HG03442 (cell line): ENCODE measurements at regions not wholly inside any gene's neighbourhood (a gene's known extent, or its start where the extent isn't known, plus 50 kb on each side); places are given as distances from the start of the nearest gene placed in this dataset.
"Not testable (repeated sequence)": the region's sequence is repeated elsewhere in the genome, so short reads cannot be mapped to it uniquely, and the experiment has no call there.

Experiments
- ATAC-seq: cut with Tn5 transposase; IDR thresholded peaks from one replicate; pipeline ENCODE4 v1.9.1; 2021; ENCODE audit warnings: mild to moderate bottlenecking, moderate library complexity; ENCODE audit not compliant: unreplicated experiment

GRCh38 chr4:149870008-149870407, 54.4 kb upstream of the IQCM start:
- no peak for ATAC-seq

DNA sequence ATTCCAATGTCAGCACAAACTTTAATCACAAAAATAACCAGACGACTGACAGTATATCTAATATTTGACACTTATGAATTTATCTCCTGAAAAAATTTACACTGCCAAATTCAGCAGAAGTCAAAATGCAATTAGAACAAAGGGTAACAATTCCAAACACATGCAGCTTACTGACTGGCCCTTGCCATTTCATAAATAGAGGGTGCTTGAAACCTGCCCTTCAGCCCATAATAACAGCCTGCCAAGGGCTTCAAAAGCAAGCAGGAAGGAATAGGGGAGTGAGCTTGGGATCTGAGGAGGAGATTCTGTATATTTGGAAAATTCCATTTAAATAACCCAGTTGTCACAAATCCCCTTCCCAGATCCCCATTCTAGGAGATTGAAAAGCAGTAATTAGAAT, 66.1 kb upstream of the IQCM start:
- ATAC-seq, result no peak

DNA sequence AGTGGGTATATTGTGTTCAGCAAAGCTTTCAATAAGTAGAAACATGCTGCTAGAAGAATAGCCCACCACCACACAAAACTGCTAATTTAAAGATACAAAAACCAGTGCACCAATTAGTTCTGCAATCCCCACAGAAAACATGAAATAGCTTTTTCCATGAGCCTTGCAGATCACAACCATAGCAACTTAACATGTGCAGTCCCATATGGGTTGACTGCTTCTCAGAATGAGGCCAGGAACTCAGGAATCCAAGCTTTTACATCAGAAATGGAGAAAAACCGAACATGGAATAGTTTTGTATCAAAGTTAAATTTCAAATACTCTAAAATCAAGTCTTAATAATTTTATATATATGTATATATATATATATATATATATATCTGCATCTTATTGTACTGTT, 66.6 kb upstream of the IQCM start:
- no peak for ATAC-seq

DNA sequence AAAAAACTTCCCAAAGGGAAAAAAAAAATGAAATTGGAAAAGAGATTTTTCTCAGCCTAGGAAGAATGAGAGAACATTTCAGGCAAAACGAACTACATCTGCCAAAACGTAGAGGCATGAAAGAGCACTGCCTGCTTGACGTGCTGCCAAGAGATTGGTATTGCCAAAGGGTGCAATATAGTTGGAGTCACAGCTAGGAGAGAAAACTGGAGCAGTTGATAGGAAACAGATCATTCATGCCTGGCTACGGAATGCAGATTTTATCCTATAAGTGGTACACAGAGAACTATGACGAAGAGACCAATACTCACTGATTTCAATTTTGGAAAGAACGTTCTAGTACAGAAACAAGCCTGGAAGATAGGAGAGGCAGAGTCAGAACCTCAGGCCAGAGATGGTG, 68.4 kb upstream of the IQCM start:
- ATAC-seq, result no peak

- ATAC-seq, result no peak
Measured at GRCh38 chr4:149884529-149885181, 69.0 kb upstream of the IQCM start.

DNA sequence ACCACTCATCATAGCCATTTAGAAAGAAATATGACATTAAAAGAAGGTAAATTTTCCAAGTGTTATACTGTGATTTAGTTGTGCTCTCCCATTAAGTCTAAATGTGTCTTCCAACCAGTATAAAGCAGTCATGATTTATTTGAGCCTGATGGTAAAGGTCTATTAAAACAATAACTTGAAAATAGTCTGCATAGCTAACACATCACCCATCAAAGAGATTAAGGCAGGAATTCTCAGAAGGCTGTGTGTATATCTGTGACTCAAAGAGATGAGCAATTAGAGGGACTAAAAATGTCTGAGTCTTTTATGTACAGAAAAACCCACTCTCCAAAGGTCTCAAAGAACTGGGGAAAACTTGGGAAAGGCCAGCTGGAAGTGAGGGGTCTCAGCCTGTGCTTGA, 70.3 kb upstream of the IQCM start:
- ATAC-seq, result no peak

- no peak for ATAC-seq
Measured at GRCh38 chr4:149886786-149887490, 71.3 kb upstream of the IQCM start.

- ATAC-seq, result no peak
Measured at GRCh38 chr4:149889991-149890390, 74.3 kb upstream of the IQCM start.

DNA sequence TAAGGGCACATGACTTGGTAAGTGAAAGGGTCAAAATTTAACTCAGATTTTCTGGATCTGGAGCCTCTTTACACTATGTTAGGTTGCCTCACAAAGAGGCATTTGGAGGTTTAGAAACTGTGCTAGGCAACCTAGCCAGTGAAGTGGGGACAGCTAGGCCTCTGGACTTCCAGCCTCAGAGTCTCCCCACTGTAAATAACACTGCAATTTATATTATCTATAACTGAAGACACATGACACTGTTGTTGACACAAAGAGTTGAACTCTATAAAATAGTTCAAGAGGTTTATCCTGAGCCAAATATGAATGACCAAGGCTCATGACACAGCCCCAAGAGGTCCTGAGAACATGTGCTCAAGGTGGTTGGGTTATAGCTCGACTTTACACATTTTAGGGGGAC, 74.9 kb upstream of the IQCM start:
- no peak for ATAC-seq

GRCh38 chr4:149891426-149891825, 75.8 kb upstream of the IQCM start:
- ATAC-seq, result no peak

- ATAC-seq, result no peak
Measured at GRCh38 chr4:149896432-149896831, 80.8 kb upstream of the IQCM start.

GRCh38 chr4:149897783-149898182, 82.1 kb upstream of the IQCM start:
- ATAC-seq, result peak; percentile 62

DNA sequence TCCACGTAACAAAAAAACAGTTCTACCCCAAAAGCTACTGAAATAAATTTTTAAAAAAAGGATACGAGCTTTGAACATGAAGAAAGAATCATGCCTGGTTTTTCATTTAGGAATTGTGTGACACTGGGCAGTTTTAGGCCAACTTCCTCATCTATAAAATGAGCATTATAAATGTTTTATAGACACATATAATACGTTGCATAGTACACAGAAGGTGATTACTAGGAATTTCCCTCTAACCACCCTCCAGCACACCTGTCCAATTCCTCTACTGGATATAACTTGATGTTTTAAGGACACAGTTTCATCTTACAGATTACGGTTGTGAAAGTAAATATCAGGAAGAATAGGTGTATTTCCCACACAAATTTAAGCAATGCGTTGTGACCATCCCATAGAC, 85.5 kb upstream of the IQCM start:
- no peak for ATAC-seq

- ATAC-seq, result no peak
Measured at GRCh38 chr4:149902242-149902641, 86.6 kb upstream of the IQCM start.

DNA sequence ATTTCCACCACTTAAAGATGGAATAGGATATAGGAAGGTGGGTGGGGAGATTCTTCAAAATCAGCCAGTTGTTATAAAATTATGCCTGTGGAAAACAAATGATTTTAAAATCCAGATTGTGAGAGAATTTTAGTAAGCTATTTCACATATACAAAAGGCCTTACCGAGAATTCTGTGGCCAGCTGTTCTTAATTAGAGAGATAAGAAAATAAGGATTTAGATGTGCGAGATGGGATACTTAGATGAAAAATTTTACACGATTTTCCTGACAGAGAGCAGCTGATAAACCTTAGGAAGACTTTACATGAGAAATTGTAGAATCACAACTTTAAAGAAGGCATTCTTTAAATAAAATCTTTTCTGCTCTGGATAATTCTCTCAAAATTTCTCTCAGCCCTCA, 94.5 kb upstream of the IQCM start:
- ATAC-seq, result no peak

DNA sequence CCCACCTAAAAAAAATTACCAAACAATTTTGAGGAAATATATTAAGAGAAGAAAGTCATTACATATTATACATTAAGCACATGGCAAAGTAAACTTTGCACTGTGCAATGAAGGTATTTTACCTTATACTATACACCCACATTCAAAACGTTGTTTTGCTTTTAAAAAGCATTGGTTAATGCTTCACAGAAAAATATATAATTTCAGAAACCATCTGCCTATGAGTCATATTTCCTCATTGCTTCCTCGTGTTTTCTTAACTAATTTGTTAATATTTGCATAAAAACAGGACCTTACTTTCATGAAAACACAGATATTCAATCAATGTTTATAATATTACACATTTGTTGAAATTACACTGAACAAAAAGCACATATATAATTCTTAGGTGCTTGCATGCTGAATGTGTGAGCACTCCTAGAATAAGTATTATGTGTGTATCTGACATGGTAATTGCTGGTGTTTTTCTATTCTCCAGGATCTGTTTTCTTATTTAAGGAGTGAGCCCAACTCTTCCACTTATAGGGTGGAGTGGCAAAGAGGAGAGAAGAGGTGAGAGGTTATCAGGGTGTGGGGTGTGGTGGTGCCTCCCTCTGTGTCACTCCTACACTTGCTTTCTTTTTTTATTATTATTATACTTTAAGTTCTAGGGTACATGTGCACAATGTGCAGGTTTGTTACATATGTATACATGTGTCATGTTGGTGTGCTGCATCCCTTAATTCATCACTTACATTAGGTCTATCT, 95.1 kb upstream of the IQCM start:
- no peak for ATAC-seq

- no peak for ATAC-seq
Measured at GRCh38 chr4:149911354-149911753, 95.7 kb upstream of the IQCM start.

- ATAC-seq, result no peak
Measured at GRCh38 chr4:149912000-149912399, 96.4 kb upstream of the IQCM start.

DNA sequence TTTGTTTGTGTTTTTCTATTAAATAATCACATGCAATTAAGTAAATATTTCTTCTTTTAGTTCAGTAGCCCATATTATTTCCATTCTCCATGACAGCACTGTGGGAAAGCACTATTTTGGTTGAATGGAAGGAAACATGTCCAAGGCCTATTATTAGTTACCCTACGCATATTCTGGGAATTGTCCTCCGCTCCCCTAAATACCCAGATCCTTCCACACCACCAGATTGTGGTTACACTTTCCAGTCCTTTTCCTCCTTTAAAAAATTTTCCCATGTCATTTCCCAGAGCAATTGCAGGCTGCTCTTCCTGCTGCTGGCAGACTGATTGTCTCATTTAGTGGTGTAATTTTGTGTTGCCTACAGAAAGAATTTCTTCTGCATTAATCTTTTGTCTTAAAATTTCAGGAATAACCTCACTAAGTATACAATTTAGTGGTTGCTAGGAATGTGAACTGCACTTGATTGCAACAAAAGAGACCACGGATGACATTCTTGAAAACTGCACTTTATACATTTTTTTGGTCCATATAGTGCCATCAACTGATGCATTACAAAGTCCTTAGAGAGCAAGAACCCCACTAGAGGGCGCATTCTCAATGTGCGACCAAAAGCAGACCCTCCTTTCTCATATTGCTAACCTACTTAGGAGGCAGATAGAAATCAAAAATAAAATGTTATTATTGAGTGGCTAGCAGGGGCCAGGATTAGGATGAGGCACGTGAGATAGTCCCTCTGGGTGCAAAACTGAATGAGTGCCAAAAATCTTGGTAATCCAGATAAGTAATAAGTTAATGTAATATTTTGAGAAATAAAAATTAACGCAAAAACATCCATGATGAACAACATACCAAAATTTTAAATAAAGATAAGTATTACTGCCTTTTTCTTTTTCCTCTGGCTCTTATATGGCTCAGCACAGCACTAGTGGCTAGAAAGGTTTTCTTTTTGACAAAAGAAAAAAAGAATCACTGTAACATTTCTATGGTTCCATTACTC, 98.8 kb upstream of the IQCM start:
- peak; percentile 92 for ATAC-seq

- not testable (repeated sequence) for ATAC-seq
Measured at GRCh38 chr4:149915735-149916134, 100.1 kb upstream of the IQCM start.

- no peak for ATAC-seq
Measured at GRCh38 chr4:149923736-149924135, 108.1 kb upstream of the IQCM start.
